CD14-positive monocyte (primary cell): ENCODE measurements at regions not wholly inside any gene's neighbourhood (a gene's known extent, or its start where the extent isn't known, plus 50 kb on each side); places are given as distances from the start of the nearest gene placed in this dataset.

ENCODE experiments used
- DNase-seq, 3 donors: peaks; one replicate each; pipeline ENCODE4 v3.0.0-alpha.2; 2011 to 2022
- H2AFZ ChIP-seq: 2 replicates; pipeline ENCODE4 v1.6.0; 2012; ENCODE audit warnings: mild to moderate bottlenecking, low read depth, low read length, inconsistent platforms; ENCODE audit not compliant: insufficient read depth, poor library complexity, severe bottlenecking
- H3K27ac ChIP-seq, 2 donors: 1 replicate in 1 of 2; 2 replicates in 1 of 2; pipeline ENCODE4 v1.5.1; 2012 to 2013; ENCODE audit warnings: low read length in 2 of 2, control low read depth in 1 of 2, inconsistent platforms in 1 of 2, low read depth in 1 of 2, mild to moderate bottlenecking in 1 of 2
- H3K27me3 ChIP-seq, 2 donors: one replicate each; pipeline versions ENCODE4 v1.6.0 to v1.6.1; 2011 to 2013; ENCODE audit warnings: low read length in 2 of 2; ENCODE audit not compliant: control insufficient read depth in 2 of 2, insufficient read depth in 2 of 2
- H3K36me3 ChIP-seq, 2 donors: replicated peaks in 1 of 2; 1 replicate in 1 of 2; 2 replicates in 1 of 2; pipeline versions ENCODE4 v1.5.1 to v1.6.1; 2012 to 2013; ENCODE audit warnings: low read length in 2 of 2, control low read depth in 1 of 2, inconsistent platforms in 1 of 2, mild to moderate bottlenecking in 1 of 2; ENCODE audit not compliant: insufficient read depth in 2 of 2, control insufficient read depth in 1 of 2
- H3K4me1 ChIP-seq, 2 donors: 1 replicate in 1 of 2; 2 replicates in 1 of 2; pipeline versions ENCODE4 v1.5.1 to v1.6.1; 2012 to 2013; ENCODE audit warnings: low read length in 2 of 2, control low read depth in 1 of 2, inconsistent platforms in 1 of 2, mild to moderate bottlenecking in 1 of 2, moderate library complexity in 1 of 2; ENCODE audit not compliant: insufficient read depth in 2 of 2, control insufficient read depth in 1 of 2
- H3K4me2 ChIP-seq: replicated peaks from 2 replicates; pipeline ENCODE3; 2012; ENCODE audit warnings: low read length, moderate library complexity, mild to moderate bottlenecking; ENCODE audit not compliant: poor library complexity, severe bottlenecking; ENCODE audit errors: extremely low read depth
- H3K4me3 ChIP-seq, 3 experiments: fragments of 200-600 bp in 1 of 3; sonication (generic) in 1 of 3; replicated peaks in 1 of 3; 1 replicate in 2 of 3; 2 replicates in 1 of 3; pipeline ENCODE4 v1.5.1; 2011 to 2013; ENCODE audit warnings: low read length in 3 of 3, mild to moderate bottlenecking in 3 of 3, control low read depth in 2 of 3, low read depth in 2 of 3, inconsistent platforms in 1 of 3, moderate library complexity in 1 of 3
- H3K79me2 ChIP-seq: 2 replicates; pipeline ENCODE4 v1.6.0; 2012; ENCODE audit warnings: mild to moderate bottlenecking, control low read depth, inconsistent platforms, low read length, moderate library complexity; ENCODE audit not compliant: insufficient read depth
- H3K9ac ChIP-seq: 2 replicates; pipeline ENCODE4 v1.6.0; 2017; ENCODE audit warnings: low read length, mild to moderate bottlenecking; ENCODE audit not compliant: insufficient read depth, poor library complexity, severe bottlenecking
- H3K9me3 ChIP-seq, 2 donors: replicated peaks in 1 of 2; 1 replicate in 1 of 2; 2 replicates in 1 of 2; pipeline versions ENCODE4 v1.5.1 to v1.6.1; 2012 to 2013; ENCODE audit warnings: low read length in 2 of 2, control low read depth in 1 of 2; ENCODE audit not compliant: control insufficient read depth in 1 of 2, insufficient read depth in 1 of 2
- H4K20me1 ChIP-seq: 2 replicates; pipeline ENCODE4 v1.6.0; 2012; ENCODE audit warnings: mild to moderate bottlenecking, low read length, control low read depth, moderate library complexity; ENCODE audit not compliant: insufficient read depth
- H3K27ac Mint-ChIP-seq, 7 donors: one replicate each; pipeline ENCODE4 v1.8.0; 2020; ENCODE audit warnings: mild to moderate bottlenecking in 7 of 7, mixed read lengths in 7 of 7, moderate library complexity in 6 of 7, inconsistent platforms in 2 of 7
- H3K27me3 Mint-ChIP-seq, 3 donors: one replicate each; pipeline ENCODE4 v1.8.0; 2021 to 2022; ENCODE audit warnings: low read depth in 3 of 3, mild to moderate bottlenecking in 3 of 3, mixed read lengths in 3 of 3, moderate library complexity in 3 of 3, inconsistent platforms in 1 of 3
- H3K36me3 Mint-ChIP-seq, 2 donors: one replicate each; pipeline ENCODE4 v1.8.0; 2020; ENCODE audit warnings: mixed read lengths in 2 of 2, inconsistent platforms in 1 of 2, mild to moderate bottlenecking in 1 of 2
- H3K4me1 Mint-ChIP-seq: one replicate; pipeline ENCODE4 v1.8.0; 2020; ENCODE audit warnings: mild to moderate bottlenecking, mixed read lengths
- H3K4me3 Mint-ChIP-seq, 2 donors: one replicate each; pipeline ENCODE4 v1.8.0; 2020; ENCODE audit warnings: mild to moderate bottlenecking in 2 of 2, mixed read lengths in 2 of 2, moderate library complexity in 1 of 2
- H3K9me3 Mint-ChIP-seq, 7 donors: one replicate each; pipeline ENCODE4 v1.8.0; 2020 to 2022; ENCODE audit warnings: mixed read lengths in 7 of 7, mild to moderate bottlenecking in 6 of 7, moderate library complexity in 6 of 7, inconsistent platforms in 2 of 7
- WGBS: methylation state at CpG from one replicate; pipeline ENCODE4 v1.1.5; 2013; ENCODE audit warnings: missing lambda C conversion rate; ENCODE audit not compliant: insufficient coverage; 5-methylcytosine and 5-hydroxymethylcytosine counted together
- intact Hi-C, 2 donors: fragments of 100-400 bp; cut with micrococcal nuclease; formaldehyde crosslinking; loops; one replicate each; pipeline versions ENCODE4 v1.15.0 to v1.15.1; 2023
- TF ChIP-seq, protein P1 (sequence below): fragments of 200-600 bp; IDR thresholded peaks from one replicate; pipeline ENCODE4 v1.8.0; 2022; ENCODE audit warnings: antibody characterized with exemption, mild to moderate bottlenecking

DNA sequence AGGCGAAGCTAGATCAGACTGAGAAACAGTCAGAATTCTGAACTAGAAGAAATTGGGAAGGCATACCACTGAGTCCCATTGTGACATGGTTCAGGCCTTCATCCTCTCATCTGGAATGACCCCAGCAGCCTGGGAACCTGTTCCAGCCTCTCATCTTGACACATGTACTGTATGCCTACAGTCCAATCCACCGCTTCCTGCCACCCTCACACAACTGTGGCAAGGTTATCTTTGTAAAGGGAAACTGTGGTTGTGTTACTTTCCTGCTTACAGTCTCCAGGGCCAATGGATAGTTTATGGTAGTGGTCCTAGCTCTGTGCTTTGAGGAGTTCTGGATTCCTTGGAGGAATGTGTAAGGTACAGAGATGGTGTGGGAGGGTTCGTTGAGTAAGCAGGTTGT, 296.9 kb upstream of the TRIB2 start:
- Mint-ChIP-seq H3K9me3 (peaks cover 0 to 1% (median 0%) of the 10 kb centered on the region in 7 donors), H3K4me1 (peaks cover 10% of the 10 kb centered on the region), H3K36me3 (no peaks in the 10 kb centered on the region), H3K27ac (no peak overlapping the region), H3K4me3 (no peak overlapping the region), H3K27me3 (peaks cover 0 to 4% (median 2%) of the 10 kb centered on the region in 3 donors)
- intact Hi-C loops, result no loop called here
- Histone ChIP-seq H3K27ac (no peak overlapping the region), H3K27me3 (no peaks in the 10 kb centered on the region), H3K9me3 (no peaks in the 10 kb centered on the region), H3K4me3 (no peak overlapping the region), H3K9ac (no peak overlapping the region), H3K4me1 (peaks cover 3 to 11% of the 10 kb centered on the region in 2 donors), H2AFZ (no peak overlapping the region), H3K79me2 (no peaks in the 10 kb centered on the region), H3K4me2 (no peak overlapping the region), H3K36me3 (no peaks in the 10 kb centered on the region), H4K20me1 (no peaks in the 10 kb centered on the region)
- 80% methylated on average over 1 of the region's 3 CpGs for WGBS
- no peak for DNase-seq
- TF ChIP-seq, protein P1, sequence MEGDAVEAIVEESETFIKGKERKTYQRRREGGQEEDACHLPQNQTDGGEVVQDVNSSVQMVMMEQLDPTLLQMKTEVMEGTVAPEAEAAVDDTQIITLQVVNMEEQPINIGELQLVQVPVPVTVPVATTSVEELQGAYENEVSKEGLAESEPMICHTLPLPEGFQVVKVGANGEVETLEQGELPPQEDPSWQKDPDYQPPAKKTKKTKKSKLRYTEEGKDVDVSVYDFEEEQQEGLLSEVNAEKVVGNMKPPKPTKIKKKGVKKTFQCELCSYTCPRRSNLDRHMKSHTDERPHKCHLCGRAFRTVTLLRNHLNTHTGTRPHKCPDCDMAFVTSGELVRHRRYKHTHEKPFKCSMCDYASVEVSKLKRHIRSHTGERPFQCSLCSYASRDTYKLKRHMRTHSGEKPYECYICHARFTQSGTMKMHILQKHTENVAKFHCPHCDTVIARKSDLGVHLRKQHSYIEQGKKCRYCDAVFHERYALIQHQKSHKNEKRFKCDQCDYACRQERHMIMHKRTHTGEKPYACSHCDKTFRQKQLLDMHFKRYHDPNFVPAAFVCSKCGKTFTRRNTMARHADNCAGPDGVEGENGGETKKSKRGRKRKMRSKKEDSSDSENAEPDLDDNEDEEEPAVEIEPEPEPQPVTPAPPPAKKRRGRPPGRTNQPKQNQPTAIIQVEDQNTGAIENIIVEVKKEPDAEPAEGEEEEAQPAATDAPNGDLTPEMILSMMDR, result no peak

- H3K9me3 ChIP-seq, result no peaks in the 10 kb centered on the region
- H3K36me3 Mint-ChIP-seq, result no peaks in the 10 kb centered on the region
- no peaks in the 10 kb centered on the region for H3K36me3 ChIP-seq
- no peak overlapping the region for H3K27ac Mint-ChIP-seq
- TF ChIP-seq, protein P1, result no peak
- no peaks in the 10 kb centered on the region for H3K79me2 ChIP-seq
- H3K27ac ChIP-seq, result no peak overlapping the region
- no peaks in the 10 kb centered on the region for H4K20me1 ChIP-seq
- H3K4me1 Mint-ChIP-seq, result peaks cover 10% of the 10 kb centered on the region
- H3K9me3 Mint-ChIP-seq, result peaks cover 0 to 1% (median 0%) of the 10 kb centered on the region in 7 donors
- no peak for DNase-seq
- H3K4me3 ChIP-seq, result no peak overlapping the region
- H2AFZ ChIP-seq, result no peak overlapping the region
- H3K4me1 ChIP-seq, result peaks cover 3 to 11% of the 10 kb centered on the region in 2 donors
- H3K27me3 Mint-ChIP-seq, result peaks cover 0 to 4% (median 2%) of the 10 kb centered on the region in 3 donors
- intact Hi-C loops, result no loop called here
- no peak overlapping the region for H3K4me3 Mint-ChIP-seq
- H3K27me3 ChIP-seq, result no peaks in the 10 kb centered on the region
- no peak overlapping the region for H3K4me2 ChIP-seq
- no peak overlapping the region for H3K9ac ChIP-seq
- 75% methylated on average over 3 of the region's 3 CpGs for WGBS
These were observed 295.7 kb upstream of the TRIB2 start for GRCh38 chr2:12421046-12421445.
